ENCODE measurements at regions not wholly inside any gene's neighbourhood (a gene's known extent, or its start where the extent isn't known, plus 50 kb on each side); places are given as distances from the start of the nearest gene placed in this dataset.

GRCh38 chr2:139478165-139478914 is 698.1 kb upstream of the NXPH2 start (continued):
- TF ChIP-seq PRDM10 (tag by site-specific recombination; IDR thresholded peaks at IDR 0.05) (no peak), SETDB1 (IDR thresholded peaks at IDR 0.05; ENCODE audit: insufficient read length, low read length) (no peak), WT1 (tag by site-specific recombination; IDR thresholded peaks at IDR 0.05) (peak; percentile 91), ZSCAN30 (tag by site-specific recombination; IDR thresholded peaks at IDR 0.05) (peak; percentile 36; the same call in 1 of the 2 replicates), ZNF133 (tag by site-specific recombination; IDR thresholded peaks at IDR 0.05) (no peak), ZBTB44 (tag by site-specific recombination; IDR thresholded peaks at IDR 0.05) (0 out of 2 replicates have a peak, but pooled peaks have one; percentile 38), OVOL3 (tag by site-specific recombination; IDR thresholded peaks at IDR 0.05) (peak; percentile 98), ZSCAN23 (tag by site-specific recombination; IDR thresholded peaks at IDR 0.05) (no peak)
- TF ChIP-seq, protein P1, sequence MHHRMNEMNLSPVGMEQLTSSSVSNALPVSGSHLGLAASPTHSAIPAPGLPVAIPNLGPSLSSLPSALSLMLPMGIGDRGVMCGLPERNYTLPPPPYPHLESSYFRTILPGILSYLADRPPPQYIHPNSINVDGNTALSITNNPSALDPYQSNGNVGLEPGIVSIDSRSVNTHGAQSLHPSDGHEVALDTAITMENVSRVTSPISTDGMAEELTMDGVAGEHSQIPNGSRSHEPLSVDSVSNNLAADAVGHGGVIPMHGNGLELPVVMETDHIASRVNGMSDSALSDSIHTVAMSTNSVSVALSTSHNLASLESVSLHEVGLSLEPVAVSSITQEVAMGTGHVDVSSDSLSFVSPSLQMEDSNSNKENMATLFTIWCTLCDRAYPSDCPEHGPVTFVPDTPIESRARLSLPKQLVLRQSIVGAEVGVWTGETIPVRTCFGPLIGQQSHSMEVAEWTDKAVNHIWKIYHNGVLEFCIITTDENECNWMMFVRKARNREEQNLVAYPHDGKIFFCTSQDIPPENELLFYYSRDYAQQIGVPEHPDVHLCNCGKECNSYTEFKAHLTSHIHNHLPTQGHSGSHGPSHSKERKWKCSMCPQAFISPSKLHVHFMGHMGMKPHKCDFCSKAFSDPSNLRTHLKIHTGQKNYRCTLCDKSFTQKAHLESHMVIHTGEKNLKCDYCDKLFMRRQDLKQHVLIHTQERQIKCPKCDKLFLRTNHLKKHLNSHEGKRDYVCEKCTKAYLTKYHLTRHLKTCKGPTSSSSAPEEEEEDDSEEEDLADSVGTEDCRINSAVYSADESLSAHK (tag by site-specific recombination; IDR thresholded peaks at IDR 0.05): peak; percentile 79
- TF ChIP-seq, protein P2, sequence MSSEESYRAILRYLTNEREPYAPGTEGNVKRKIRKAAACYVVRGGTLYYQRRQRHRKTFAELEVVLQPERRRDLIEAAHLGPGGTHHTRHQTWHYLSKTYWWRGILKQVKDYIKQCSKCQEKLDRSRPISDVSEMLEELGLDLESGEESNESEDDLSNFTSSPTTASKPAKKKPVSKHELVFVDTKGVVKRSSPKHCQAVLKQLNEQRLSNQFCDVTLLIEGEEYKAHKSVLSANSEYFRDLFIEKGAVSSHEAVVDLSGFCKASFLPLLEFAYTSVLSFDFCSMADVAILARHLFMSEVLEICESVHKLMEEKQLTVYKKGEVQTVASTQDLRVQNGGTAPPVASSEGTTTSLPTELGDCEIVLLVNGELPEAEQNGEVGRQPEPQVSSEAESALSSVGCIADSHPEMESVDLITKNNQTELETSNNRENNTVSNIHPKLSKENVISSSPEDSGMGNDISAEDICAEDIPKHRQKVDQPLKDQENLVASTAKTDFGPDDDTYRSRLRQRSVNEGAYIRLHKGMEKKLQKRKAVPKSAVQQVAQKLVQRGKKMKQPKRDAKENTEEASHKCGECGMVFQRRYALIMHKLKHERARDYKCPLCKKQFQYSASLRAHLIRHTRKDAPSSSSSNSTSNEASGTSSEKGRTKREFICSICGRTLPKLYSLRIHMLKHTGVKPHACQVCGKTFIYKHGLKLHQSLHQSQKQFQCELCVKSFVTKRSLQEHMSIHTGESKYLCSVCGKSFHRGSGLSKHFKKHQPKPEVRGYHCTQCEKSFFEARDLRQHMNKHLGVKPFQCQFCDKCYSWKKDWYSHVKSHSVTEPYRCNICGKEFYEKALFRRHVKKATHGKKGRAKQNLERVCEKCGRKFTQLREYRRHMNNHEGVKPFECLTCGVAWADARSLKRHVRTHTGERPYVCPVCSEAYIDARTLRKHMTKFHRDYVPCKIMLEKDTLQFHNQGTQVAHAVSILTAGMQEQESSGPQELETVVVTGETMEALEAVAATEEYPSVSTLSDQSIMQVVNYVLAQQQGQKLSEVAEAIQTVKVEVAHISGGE (tag by site-specific recombination; conservative IDR thresholded peaks at IDR 0.05; ENCODE audit: low read depth): no peak

DNA sequence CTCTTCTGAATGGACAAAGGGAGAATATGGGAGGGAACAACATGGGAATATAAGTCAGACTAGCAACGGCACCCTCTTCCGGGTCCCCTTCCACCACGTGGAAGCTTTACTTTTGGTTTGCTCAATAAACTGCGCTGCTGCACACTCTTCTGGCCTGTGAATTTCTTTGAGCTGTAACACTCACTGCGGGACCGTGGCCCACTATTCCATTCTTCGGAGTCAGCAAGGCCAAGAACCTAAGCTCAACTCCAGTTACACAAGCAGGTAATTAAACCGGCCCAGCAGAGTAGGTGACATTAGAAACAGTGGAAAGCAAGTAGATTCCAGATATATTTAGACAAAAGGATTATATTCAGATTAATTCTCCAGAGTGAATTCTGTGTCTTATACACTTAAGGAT is 697.4 kb upstream of the NXPH2 start:
- Histone ChIP-seq H3K4me1 (ENCODE audit: control insufficient read depth, insufficient read depth, low read length) (peaks cover 7% of the 10 kb centered on the region; the same call in 1 of the 2 replicates), H3K36me3 (ENCODE audit: control insufficient read depth in 2 of 2, insufficient read depth in 1 of 2, low read length in 2 of 2) (no peaks in the 10 kb centered on the region), H3K9me3 (ENCODE audit: control insufficient read depth, insufficient read depth, low read depth, low read length) (no peaks in the 10 kb centered on the region), H3K4me3 (ENCODE audit: low read depth, low read length) (no peak overlapping the region), H3K27ac (ENCODE audit: extremely low read depth, low read depth, low read length) (no peak overlapping the region)
- ChIA-PET CTCF (interaction anchor here (0.5 to 1.3 kb wide), 5 partner anchors 8 to 1552 kb away, joined by 3 to 7 read pairs (median 3); no protein-coding TSS in a partner anchor), POLR2A (no interaction called here)
- TF ChIP-seq ZNF624 (tag by site-specific recombination; IDR thresholded peaks at IDR 0.05): no peak
- TF ChIP-seq ZNF302 (tag by site-specific recombination; IDR thresholded peaks at IDR 0.05; ENCODE audit: low read depth): no peak
- TF ChIP-seq MEIS1 (CRISPR knock-in tag; IDR thresholded peaks at IDR 0.05; ENCODE audit: borderline replicate concordance): no peak
- TF ChIP-seq ZBTB1 (tag by site-specific recombination; IDR thresholded peaks at IDR 0.05): no peak
- TF ChIP-seq ZSCAN23 (tag by site-specific recombination; IDR thresholded peaks at IDR 0.05): no peak
- TF ChIP-seq ZNF146 (tag by site-specific recombination; IDR thresholded peaks at IDR 0.05): no peak
- no peak for TF ChIP-seq ZBTB49 (tag by site-specific recombination; IDR thresholded peaks at IDR 0.05; ENCODE audit: low read depth)
- TF ChIP-seq ZNF488 (tag by site-specific recombination; IDR thresholded peaks at IDR 0.05): no peak
- TF ChIP-seq ZNF610 (tag by site-specific recombination; IDR thresholded peaks at IDR 0.05; ENCODE audit: borderline replicate concordance): no peak
- TF ChIP-seq GLIS2 (tag by site-specific recombination; IDR thresholded peaks at IDR 0.05): no peak
